ENCODE measurements at regions not wholly inside any gene's neighbourhood (a gene's known extent, or its start where the extent isn't known, plus 50 kb on each side); places are given as distances from the start of the nearest gene placed in this dataset.

GRCh38 chr13:22569811-22570210 is 611.0 kb upstream of the SGCG start:
- DNase-seq, result no peak

- no peak for DNase-seq
These were observed 590.9 kb upstream of the SGCG start for GRCh38 chr13:22589880-22590279.

GRCh38 chr13:22592515-22592914 is 588.3 kb upstream of the SGCG start:
- DNase-seq, result no peak

- DNase-seq, result no peak
These were observed 586.7 kb upstream of the SGCG start for GRCh38 chr13:22594041-22594440.

- no peak for DNase-seq
These were observed 584.5 kb upstream of the SGCG start for GRCh38 chr13:22596171-22596863.

- DNase-seq, result no peak
These were observed 581.6 kb upstream of the SGCG start for GRCh38 chr13:22599156-22599555.

- DNase-seq, result no peak
These were observed 562.8 kb upstream of the SGCG start for GRCh38 chr13:22618002-22618401.

GRCh38 chr13:22625691-22626090 is 555.1 kb upstream of the SGCG start:
- DNase-seq, result no peak

GRCh38 chr13:22629374-22629773 is 551.4 kb upstream of the SGCG start:
- no peak for DNase-seq

- no peak for DNase-seq
These were observed 538.7 kb upstream of the SGCG start for GRCh38 chr13:22642088-22642487.

- DNase-seq, result no peak
These were observed 535.8 kb upstream of the SGCG start for GRCh38 chr13:22644941-22645340.

GRCh38 chr13:22647156-22647850 is 533.5 kb upstream of the SGCG start:
- DNase-seq, result no peak

GRCh38 chr13:22648320-22648801 is 532.4 kb upstream of the SGCG start:
- no peak for DNase-seq

- no peak for DNase-seq
These were observed 528.0 kb upstream of the SGCG start for GRCh38 chr13:22652796-22653195.

- DNase-seq, result no peak
These were observed 526.9 kb upstream of the SGCG start for GRCh38 chr13:22653866-22654265.

- no peak for DNase-seq
These were observed 525.5 kb upstream of the SGCG start for GRCh38 chr13:22655106-22655852.

GRCh38 chr13:22662771-22663170 is 518.0 kb upstream of the SGCG start:
- DNase-seq, result no peak

- no peak for DNase-seq
These were observed 515.3 kb upstream of the SGCG start for GRCh38 chr13:22665506-22665905.

- no peak for DNase-seq
These were observed 490.0 kb upstream of the SGCG start for GRCh38 chr13:22690756-22691155.

GRCh38 chr13:22693691-22694090 is 487.1 kb upstream of the SGCG start:
- no peak for DNase-seq

- DNase-seq, result no peak
These were observed 484.3 kb upstream of the SGCG start for GRCh38 chr13:22696433-22696832.

GRCh38 chr13:22698467-22698866 is 482.3 kb upstream of the SGCG start:
- no peak for DNase-seq

GRCh38 chr13:22700246-22700887 is 480.4 kb upstream of the SGCG start:
- DNase-seq, result no peak

Data from KG1 (cell line).